PFSK-1 (cell line): ENCODE measurements at regions not wholly inside any gene's neighbourhood (a gene's known extent, or its start where the extent isn't known, plus 50 kb on each side); places are given as distances from the start of the nearest gene placed in this dataset.

Experiments
- FOXP2 ChIP-seq: optimal IDR thresholded peaks from 2 replicates; pipeline ENCODE3; 2011; ENCODE audit warnings: borderline replicate concordance, control low read depth, inconsistent platforms; ENCODE audit not compliant: insufficient read depth; ENCODE audit errors: extremely low read length, extremely low read depth
- POLR2AphosphoS5 ChIP-seq: IDR thresholded peaks from 2 replicates; pipeline ENCODE4 v1.6.1; 2012; ENCODE audit warnings: low read depth, mild to moderate bottlenecking, control low read depth, low read length, moderate library complexity
- REST ChIP-seq, 2 experiments: IDR thresholded peaks; 2 replicates each; pipeline versions ENCODE4 v1.6.1 to v1.8.0; 2011 to 2012; ENCODE audit warnings: low read depth in 2 of 2, low read length in 2 of 2, control low read depth in 1 of 2, inconsistent platforms in 1 of 2, mild to moderate bottlenecking in 1 of 2, moderate library complexity in 1 of 2; ENCODE audit not compliant: insufficient read depth in 1 of 2
- SIN3A ChIP-seq: IDR thresholded peaks from 2 replicates; pipeline ENCODE4 v1.6.1; 2012; ENCODE audit warnings: mild to moderate bottlenecking, low read length, moderate library complexity, borderline replicate concordance; ENCODE audit not compliant: insufficient read depth
- TAF1 ChIP-seq: IDR thresholded peaks from 2 replicates; pipeline ENCODE4 v1.6.1; 2012; ENCODE audit warnings: low read length, control low read depth, borderline replicate concordance; ENCODE audit not compliant: insufficient read depth

DNA sequence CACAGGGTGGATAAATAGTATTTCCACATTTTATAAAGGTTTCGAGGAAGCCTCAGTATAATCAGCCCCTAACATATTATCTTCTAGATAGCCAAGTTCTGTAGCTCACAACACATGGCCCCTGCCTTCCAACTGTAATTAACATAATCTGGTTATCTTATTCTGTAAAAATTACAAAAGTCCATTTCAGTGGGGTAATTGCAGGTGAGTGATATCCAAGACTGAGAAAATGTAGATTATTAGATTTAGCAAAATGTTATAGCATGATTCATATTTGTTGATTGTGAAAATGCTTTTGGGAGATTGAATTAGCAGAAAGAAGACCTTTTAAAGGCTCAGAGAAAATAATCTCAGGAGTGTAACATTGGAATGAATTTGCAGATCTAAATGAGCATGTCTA, 168.3 kb upstream of the GPC6 start:
- TF ChIP-seq FOXP2 (no peak), SIN3A (no peak), POLR2AphosphoS5 (no peak), REST (IDR thresholded peaks at IDR 0.05; ENCODE audit: insufficient read depth in 1 of 2, low read depth in 2 of 2, low read length in 2 of 2) (no peak), TAF1 (no peak)

DNA sequence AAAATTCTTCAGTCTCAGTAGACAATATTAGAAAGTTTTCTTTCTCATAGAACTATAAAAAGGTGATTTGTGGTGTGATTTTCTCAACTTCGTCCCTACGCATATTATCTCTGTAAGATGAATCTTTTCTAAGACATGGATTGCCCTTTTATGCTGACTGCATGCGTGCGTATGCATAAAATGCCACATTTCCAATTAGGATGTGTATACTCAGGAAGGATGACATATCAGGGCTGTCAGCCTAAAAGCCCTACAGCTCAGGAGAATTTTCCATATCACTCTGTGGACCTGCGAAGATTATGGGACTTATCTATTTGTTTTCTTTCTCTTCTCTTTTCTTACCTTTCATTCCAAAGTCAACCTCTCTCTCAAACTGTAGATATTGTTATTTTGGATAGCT, 166.5 kb upstream of the GPC6 start:
- no peak for TF ChIP-seq TAF1
- TF ChIP-seq POLR2AphosphoS5: no peak
- no peak for TF ChIP-seq SIN3A
- TF ChIP-seq REST (IDR thresholded peaks at IDR 0.05; ENCODE audit: insufficient read depth in 1 of 2, low read depth in 2 of 2, low read length in 2 of 2): no peak
- TF ChIP-seq FOXP2: no peak

DNA sequence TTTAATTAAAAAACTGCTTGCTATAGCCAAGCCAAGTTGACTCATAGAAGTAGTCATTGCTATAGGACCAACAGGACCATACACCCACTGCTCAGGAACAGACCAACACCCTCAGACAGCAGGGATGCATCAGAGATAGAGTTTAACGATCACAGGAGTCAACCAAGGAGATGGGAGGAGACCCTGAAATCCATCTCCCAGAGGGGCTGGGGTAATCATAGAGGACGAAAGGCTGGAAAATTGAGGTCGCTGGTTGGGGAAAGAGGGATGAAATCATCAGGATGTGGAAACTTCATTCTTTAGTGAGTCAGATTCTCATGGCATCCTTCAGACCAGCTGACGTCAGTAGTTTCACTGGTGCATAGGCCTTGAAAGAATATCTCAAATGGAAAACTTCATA, 160.4 kb upstream of the GPC6 start:
- TF ChIP-seq SIN3A (no peak; the same call in 1 of the 2 replicates), FOXP2 (no peak), POLR2AphosphoS5 (no peak), TAF1 (no peak), REST (IDR thresholded peaks at IDR 0.05; ENCODE audit: insufficient read depth in 1 of 2, low read depth in 2 of 2, low read length in 2 of 2) (no peak)

DNA sequence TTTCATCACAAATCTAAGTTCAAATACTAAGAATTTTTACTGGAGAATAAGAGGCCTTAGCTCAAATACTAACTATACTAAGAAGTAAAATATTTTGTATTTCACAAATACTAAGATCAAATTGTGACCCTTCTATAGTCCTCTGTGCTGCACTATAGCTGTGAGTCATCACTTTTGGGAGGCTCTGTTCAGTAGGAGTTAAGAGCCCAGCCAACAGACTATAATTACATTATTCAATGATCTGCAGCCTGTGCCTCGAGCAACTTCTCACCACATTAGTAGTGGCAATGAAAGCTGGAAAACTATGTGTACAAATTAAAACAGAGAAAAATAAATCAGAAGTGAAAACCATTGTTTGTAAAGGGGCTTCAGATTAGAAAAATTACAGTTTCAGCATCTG, 147.3 kb upstream of the GPC6 start:
- TF ChIP-seq FOXP2 (no peak), REST (IDR thresholded peaks at IDR 0.05; ENCODE audit: insufficient read depth in 1 of 2, low read depth in 2 of 2, low read length in 2 of 2) (peak in 1 of 2 experiments; percentile 20; a peak in 1 of 4 replicates)

DNA sequence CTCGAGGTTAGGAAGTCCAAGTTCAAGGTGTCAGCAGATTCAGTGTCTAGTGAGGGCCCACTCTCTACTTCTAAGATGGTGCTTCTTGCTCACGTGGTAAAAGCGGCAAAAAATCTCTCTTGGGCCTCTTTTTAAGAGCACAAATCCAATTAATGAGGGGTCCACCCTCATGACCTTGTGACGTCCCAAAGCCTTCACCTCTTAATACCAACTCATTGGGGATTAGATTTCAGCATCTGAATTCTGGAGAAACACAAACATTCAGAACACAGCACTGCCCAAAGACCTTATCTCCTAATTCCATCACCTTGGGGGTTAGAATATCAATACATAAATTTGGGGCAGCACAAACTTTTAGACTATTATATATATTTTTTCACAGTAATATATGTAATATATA, 146.4 kb upstream of the GPC6 start:
- no peak for TF ChIP-seq POLR2AphosphoS5
- TF ChIP-seq SIN3A: no peak
- no peak for TF ChIP-seq TAF1
- TF ChIP-seq REST (IDR thresholded peaks at IDR 0.05; ENCODE audit: insufficient read depth in 1 of 2, low read depth in 2 of 2, low read length in 2 of 2): no peak
- no peak for TF ChIP-seq FOXP2
